Keratinocyte (primary cell): ENCODE measurements at regions not wholly inside any gene's neighbourhood (a gene's known extent, or its start where the extent isn't known, plus 50 kb on each side); places are given as distances from the start of the nearest gene placed in this dataset.

Source experiments
- DNase-seq: peaks from one replicate; pipeline ENCODE4 v3.0.0-alpha.2; 2011; ENCODE audit warnings: low read depth, missing footprints, low spot score
- FAIRE-seq: peaks from 2 replicates; lab custom pipeline; 2011; peaks lifted over from hg19 to GRCh38; lab: Jason Lieb, UNC
- H2AFZ ChIP-seq: 2 replicates; pipeline ENCODE4 v1.6.0; 2012; ENCODE audit warnings: low read length, control low read depth, inconsistent platforms; ENCODE audit not compliant: control insufficient read depth
- H3K27ac ChIP-seq: 2 replicates; pipeline ENCODE4 v1.5.1; 2011; ENCODE audit warnings: low read length; ENCODE audit not compliant: control insufficient read depth, insufficient read depth
- H3K27me3 ChIP-seq: 3 replicates; pipeline ENCODE4 v1.6.0; 2011; ENCODE audit warnings: low read length; ENCODE audit not compliant: control insufficient read depth, insufficient read depth; ENCODE audit errors: extremely low read depth
- H3K36me3 ChIP-seq, 2 experiments: 2 replicates in 1 of 2; 3 replicates in 1 of 2; pipeline ENCODE4 v1.5.1; 2011; ENCODE audit warnings: low read length in 2 of 2, mild to moderate bottlenecking in 1 of 2; ENCODE audit not compliant: control insufficient read depth in 2 of 2, insufficient read depth in 2 of 2; ENCODE audit errors: extremely low read depth in 1 of 2
- H3K4me1 ChIP-seq: 3 replicates; pipeline ENCODE4 v1.5.1; 2011; ENCODE audit warnings: low read length; ENCODE audit not compliant: control insufficient read depth, insufficient read depth; ENCODE audit errors: extremely low read depth
- H3K4me2 ChIP-seq: 3 replicates; pipeline ENCODE4 v1.6.0; 2011; ENCODE audit warnings: low read depth, low read length; ENCODE audit not compliant: control insufficient read depth, insufficient read depth; ENCODE audit errors: extremely low read depth
- H3K4me3 ChIP-seq, 3 experiments: fragments of 200-600 bp in 1 of 3; sonication (generic) in 1 of 3; 2 replicates in 2 of 3; 3 replicates in 1 of 3; pipeline ENCODE4 v1.5.1; 2011 to 2016; ENCODE audit warnings: low read length in 3 of 3, mild to moderate bottlenecking in 3 of 3, control low read depth in 2 of 3, inconsistent platforms in 1 of 3, low read depth in 1 of 3, mixed read lengths in 1 of 3, mixed run types in 1 of 3, moderate library complexity in 1 of 3; ENCODE audit not compliant: control insufficient read depth in 2 of 3, insufficient read depth in 2 of 3; ENCODE audit errors: extremely low read depth in 1 of 3
- H3K79me2 ChIP-seq: 2 replicates; pipeline ENCODE4 v1.6.0; 2012; ENCODE audit warnings: low read length; ENCODE audit not compliant: control insufficient read depth, insufficient read depth
- H3K9ac ChIP-seq: 3 replicates; pipeline ENCODE4 v1.6.0; 2011; ENCODE audit warnings: low read length; ENCODE audit not compliant: control insufficient read depth, insufficient read depth; ENCODE audit errors: extremely low read depth
- H3K9me1 ChIP-seq: 3 replicates; pipeline ENCODE4 v1.6.0; 2011; ENCODE audit warnings: low read length; ENCODE audit not compliant: control insufficient read depth, insufficient read depth; ENCODE audit errors: extremely low read depth
- H3K9me3 ChIP-seq: 2 replicates; pipeline ENCODE4 v1.5.1; 2012; ENCODE audit warnings: low read depth, low read length; ENCODE audit not compliant: control insufficient read depth
- H4K20me1 ChIP-seq: 3 replicates; pipeline ENCODE4 v1.6.0; 2011; ENCODE audit warnings: low read length; ENCODE audit not compliant: control insufficient read depth, insufficient read depth; ENCODE audit errors: extremely low read depth
- CTCF ChIP-seq, 3 experiments: IDR thresholded peaks in 1 of 3; conservative IDR thresholded peaks in 1 of 3; optimal IDR thresholded peaks in 1 of 3; 2 replicates in 2 of 3; 3 replicates in 1 of 3; pipeline versions ENCODE3 to v1.5.1; 2011; ENCODE audit warnings: low read length in 3 of 3, mild to moderate bottlenecking in 3 of 3, moderate library complexity in 2 of 3, control low read depth in 1 of 3, inconsistent platforms in 1 of 3; ENCODE audit not compliant: insufficient read depth in 2 of 3; ENCODE audit errors: extremely low read depth in 1 of 3
- EZH2 ChIP-seq: IDR thresholded peaks from one replicate; pipeline ENCODE4 v1.6.1; 2012; ENCODE audit warnings: inconsistent platforms, mild to moderate bottlenecking, low read length, moderate library complexity
- dilution Hi-C: fragments of 300-500 bp; cut with MboI; formaldehyde crosslinking; loops from one replicate; pipeline ENCODE4 v1.7.0; 2020; ENCODE audit warnings: low sequenced_read_pairs; ENCODE audit not compliant: extremely low pct_ligation_motif_present

GRCh38 chr6:85363870-85364269 lies 86.0 kb upstream of the NT5E start:
- Histone ChIP-seq H3K27me3 (no peaks in the 10 kb centered on the region), H3K79me2 (no peaks in the 10 kb centered on the region), H3K4me3 (peak overlapping the region in 1 of 3 experiments; percentile 2), H3K4me1 (peaks cover 42% of the 10 kb centered on the region), H3K9ac (no peak overlapping the region), H3K4me2 (peak overlapping the region; percentile 55), H2AFZ (peak overlapping the region; percentile 30), H3K9me1 (no peaks in the 10 kb centered on the region), H3K36me3 (no peaks in the 10 kb centered on the region), H3K9me3 (no peaks in the 10 kb centered on the region), H4K20me1 (no peaks in the 10 kb centered on the region), H3K27ac (peak overlapping the region; percentile 55)
- no peak for FAIRE-seq
- dilution Hi-C loops, result loop anchor here (25.0 kb wide), 1 partner anchor 123 kb away; no protein-coding TSS in a partner anchor
- no peak for DNase-seq
- TF ChIP-seq EZH2, result no peak
- TF ChIP-seq CTCF (optimal IDR thresholded peaks at IDR 0.05 in 1 of 3, IDR thresholded peaks at IDR 0.05 in 1 of 3, conservative IDR thresholded peaks at IDR 0.05 in 1 of 3; ENCODE audit: extremely low read depth in 1 of 3, insufficient read depth in 2 of 3, low read length in 3 of 3), result no peak

GRCh38 chr6:85362652-85363310 lies 87.1 kb upstream of the NT5E start:
- H3K27ac ChIP-seq, result no peak overlapping the region
- DNase-seq, result no peak

More at GRCh38 chr6:85362652-85363310, 87.1 kb upstream of the NT5E start:
- no peak overlapping the region for H3K4me2 ChIP-seq
- no peak for TF ChIP-seq EZH2
- no peaks in the 10 kb centered on the region for H4K20me1 ChIP-seq
- no peaks in the 10 kb centered on the region for H3K79me2 ChIP-seq
- no peaks in the 10 kb centered on the region for H3K36me3 ChIP-seq
- no peaks in the 10 kb centered on the region for H3K27me3 ChIP-seq
- H2AFZ ChIP-seq, result no peak overlapping the region
- H3K9me3 ChIP-seq, result no peaks in the 10 kb centered on the region
- no peaks in the 10 kb centered on the region for H3K9me1 ChIP-seq
- peaks cover 46% of the 10 kb centered on the region for H3K4me1 ChIP-seq
- no peak for FAIRE-seq
- no peak overlapping the region for H3K4me3 ChIP-seq
- no peak overlapping the region for H3K9ac ChIP-seq
- dilution Hi-C loops, result loop anchor here (25.0 kb wide), 1 partner anchor 125 kb away; no protein-coding TSS in a partner anchor
